HL-60/S4 treated with retinoic acid at 250 ng/mL for 4 days and 3 days (cell line): ENCODE measurements at regions not wholly inside any gene's neighbourhood (a gene's known extent, or its start where the extent isn't known, plus 50 kb on each side); places are given as distances from the start of the nearest gene placed in this dataset.
"Not testable (repeated sequence)": the region's sequence is repeated elsewhere in the genome, so short reads cannot be mapped to it uniquely, and the experiment has no call there.

Experiments used
- in situ Hi-C: fragments of 300-500 bp; cut with MboI; formaldehyde crosslinking; loops from 2 replicates; pipeline ENCODE4 v1.7.0; 2022; ENCODE audit warnings: low sequenced_read_pairs

DNA sequence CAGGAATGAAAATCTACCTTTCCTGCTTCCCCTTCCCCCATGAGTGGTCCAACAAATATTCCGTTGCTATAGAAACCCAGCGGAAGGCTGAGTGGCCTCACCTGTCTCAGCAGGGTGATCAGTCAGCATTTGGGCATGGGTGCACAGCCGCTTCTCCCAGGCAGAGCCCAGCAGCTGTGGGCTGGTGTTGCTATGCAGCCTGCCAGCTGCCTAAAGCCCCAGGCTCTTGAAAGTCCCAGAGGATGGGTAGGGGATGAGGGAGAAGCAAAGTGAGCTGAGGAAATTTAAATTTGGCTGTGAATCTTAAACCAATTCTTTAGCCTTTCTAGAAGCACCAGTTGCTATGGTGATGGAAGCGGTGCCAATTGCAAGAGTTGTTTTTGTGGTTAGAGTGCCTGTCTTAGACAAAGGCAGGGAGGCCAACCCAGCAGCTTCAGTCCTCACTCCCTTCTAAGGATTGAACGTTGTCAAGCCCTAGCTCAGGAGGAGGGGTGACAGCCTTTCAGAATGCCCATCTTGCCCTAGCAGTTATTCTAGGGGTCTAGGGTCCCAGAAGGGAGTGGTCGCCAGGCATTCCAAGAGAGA lies 151.5 kb upstream of the PITX1 start:
- in situ Hi-C loops = loop anchor here (25.0 kb wide), 1 partner anchor 173 kb away; no protein-coding TSS in a partner anchor

DNA sequence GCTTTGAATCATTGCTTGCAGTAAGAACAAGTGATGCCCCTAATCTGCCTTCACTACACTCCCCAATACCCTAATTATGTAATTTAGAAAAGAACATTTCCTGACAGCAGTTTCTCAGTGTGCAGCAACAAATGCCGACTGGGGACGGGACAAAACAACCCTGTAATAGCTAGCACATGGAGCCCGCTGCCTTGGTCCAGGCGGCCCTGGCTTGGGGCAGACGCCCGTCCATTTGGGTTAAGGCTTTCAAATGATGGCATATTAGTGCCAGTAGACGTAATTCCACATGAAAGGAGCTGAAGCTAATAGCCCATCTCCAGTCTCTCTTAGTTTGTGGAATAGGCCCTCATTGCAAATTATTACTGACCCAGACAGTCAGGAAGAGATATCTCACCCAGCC lies 150.6 kb upstream of the PITX1 start:
- in situ Hi-C loops = loop anchor here (25.0 kb wide), 1 partner anchor 172 kb away; no protein-coding TSS in a partner anchor

DNA sequence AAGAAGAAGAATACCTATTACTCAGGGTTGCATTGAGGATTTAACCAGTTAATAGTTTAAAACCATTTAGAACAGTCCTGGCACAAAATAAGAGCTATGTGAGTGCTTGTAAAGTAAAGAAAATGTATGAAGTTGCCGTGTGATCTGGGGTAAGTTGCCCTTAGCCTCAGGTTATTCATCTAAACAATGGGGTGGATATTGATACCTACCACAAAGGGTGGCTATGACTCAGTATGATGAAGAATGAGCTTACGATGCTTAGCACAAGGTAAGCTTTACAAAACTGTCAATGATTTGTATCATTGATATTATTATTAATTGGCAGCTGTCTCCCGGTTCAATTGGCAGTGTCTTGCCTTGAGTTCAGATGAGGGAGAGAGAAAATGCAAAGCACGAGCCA lies 149.4 kb upstream of the PITX1 start:
- in situ Hi-C loops = loop anchor here (25.0 kb wide), 1 partner anchor 171 kb away; no protein-coding TSS in a partner anchor

DNA sequence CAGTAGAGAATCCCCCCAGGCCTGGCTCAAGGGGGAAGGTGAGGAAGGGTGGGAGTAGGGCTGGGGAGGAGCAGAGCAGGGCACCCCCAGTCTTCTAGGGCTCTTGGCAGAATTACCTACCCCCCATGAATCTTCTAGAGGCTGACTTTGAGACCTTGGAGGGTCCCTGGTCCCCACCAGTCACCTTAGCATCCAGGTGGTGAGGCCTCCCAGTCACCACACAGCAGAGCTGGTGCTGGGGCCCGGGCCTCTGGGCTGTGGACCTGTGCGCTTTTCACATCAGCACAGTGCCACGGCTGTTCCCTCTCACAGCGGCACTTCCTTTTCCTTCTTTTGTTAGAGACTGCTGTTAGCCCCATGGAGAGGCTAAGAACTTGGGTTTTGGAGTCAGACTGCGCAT lies 148.6 kb upstream of the PITX1 start:
- in situ Hi-C loops = loop anchor here (25.0 kb wide), 1 partner anchor 170 kb away; no protein-coding TSS in a partner anchor

- in situ Hi-C loops = loop anchor here (25.0 kb wide), 1 partner anchor 169 kb away; no protein-coding TSS in a partner anchor
Measured at GRCh38 chr5:135181653-135182052, 147.6 kb upstream of the PITX1 start.

DNA sequence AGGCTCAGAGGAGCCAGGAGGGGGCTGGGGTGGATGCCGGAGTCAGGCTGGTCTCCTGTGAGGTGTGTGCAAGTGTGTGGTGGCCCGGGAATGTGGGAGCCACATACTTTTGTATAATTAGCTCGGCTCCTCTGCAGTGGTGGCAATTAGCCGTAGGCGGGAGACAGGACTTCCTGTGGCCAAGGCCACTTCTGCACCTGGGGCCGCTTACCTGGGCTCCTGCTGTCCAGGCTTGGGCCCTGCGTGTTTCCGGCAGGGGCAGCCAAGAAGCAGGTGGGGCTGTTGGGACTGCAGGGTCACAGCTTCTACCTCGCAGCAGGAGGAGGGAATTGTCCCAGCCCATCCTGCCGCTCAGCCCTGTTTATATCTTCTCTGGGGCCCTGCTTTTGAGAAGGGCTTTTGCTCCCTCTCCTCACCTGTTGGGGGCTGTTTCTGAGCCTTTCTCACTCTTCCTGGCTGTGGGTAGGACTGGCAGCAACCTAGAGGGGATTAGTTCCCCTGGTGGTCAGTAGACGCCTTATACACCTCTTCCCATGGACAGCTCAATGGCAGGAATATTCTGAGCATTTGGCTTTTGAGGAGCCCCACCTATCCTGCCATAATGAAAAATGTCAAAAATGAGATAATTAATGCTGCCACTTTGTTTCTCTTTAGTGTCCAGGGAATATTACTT lies 145.4 kb upstream of the PITX1 start:
- in situ Hi-C loops = loop anchor here (25.0 kb wide), 1 partner anchor 167 kb away; no protein-coding TSS in a partner anchor

- in situ Hi-C loops = loop anchor here (25.0 kb wide), 1 partner anchor 166 kb away; no protein-coding TSS in a partner anchor
Measured at GRCh38 chr5:135178476-135179155, 144.6 kb upstream of the PITX1 start.

DNA sequence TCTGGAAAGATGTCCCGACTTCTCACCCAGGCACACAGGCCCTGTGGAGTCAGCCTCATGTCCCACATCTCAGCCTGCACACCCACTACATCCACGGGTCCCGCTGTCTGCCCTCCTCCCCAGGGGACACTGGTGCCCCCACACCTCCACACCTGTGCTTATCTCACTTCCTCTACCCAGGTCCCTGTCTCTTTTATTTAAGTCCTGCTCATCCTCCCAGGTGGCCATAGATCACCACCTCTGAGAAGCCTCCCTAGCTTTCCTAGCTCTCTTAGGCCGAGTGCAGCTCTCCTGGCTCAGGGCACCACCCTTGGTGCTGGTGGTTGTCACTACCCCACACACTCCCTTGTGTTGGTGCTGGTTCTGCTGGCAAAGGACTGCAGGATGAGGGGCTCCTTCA lies 143.6 kb upstream of the PITX1 start:
- in situ Hi-C loops = loop anchor here (25.0 kb wide), 1 partner anchor 165 kb away; no protein-coding TSS in a partner anchor

- in situ Hi-C loops = loop anchor here (25.0 kb wide), 1 partner anchor 165 kb away; no protein-coding TSS in a partner anchor
Measured at GRCh38 chr5:135176991-135177390, 143.0 kb upstream of the PITX1 start.

DNA sequence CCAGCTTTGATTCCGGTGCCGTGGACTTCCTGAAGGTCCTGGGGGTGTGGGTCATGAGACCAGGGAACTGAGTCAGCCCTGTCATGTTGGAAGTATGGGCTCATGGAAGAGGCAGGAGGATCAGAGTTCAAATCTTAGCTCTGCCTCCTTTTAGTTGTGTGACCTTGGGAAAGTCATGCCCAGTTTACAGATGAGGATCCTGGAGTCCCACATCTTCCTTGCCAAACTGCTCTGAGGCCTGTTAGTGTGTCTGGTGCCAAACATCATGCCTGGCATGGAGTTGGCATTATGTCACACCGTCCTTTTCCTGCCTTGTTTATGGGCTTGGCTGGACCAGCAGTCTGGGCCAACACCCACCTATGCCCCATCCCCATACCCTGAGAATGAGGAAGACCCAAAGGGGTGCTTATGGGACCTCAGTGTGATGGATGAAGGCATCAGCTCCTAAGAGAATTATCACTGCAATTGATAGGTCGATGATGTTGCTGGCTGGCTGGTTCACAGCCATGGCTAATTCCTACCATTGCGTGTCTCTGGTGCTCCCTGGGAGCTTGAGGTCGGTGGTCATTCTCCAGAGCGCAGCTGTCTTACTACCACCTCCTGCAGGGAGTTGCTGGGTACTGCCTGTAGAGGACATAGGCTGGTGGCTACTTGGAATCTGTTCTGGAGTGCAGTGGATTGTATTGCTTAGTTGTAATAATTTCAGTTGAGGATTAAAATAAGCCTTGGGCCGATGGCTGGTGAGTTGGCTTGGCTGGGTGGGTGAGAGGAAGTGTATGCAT lies 140.5 kb upstream of the PITX1 start:
- in situ Hi-C loops = loop anchor here (25.0 kb wide), 1 partner anchor 162 kb away; no protein-coding TSS in a partner anchor

GRCh38 chr5:135173662-135174290 lies 139.7 kb upstream of the PITX1 start:
- in situ Hi-C loops = no loop called here

- in situ Hi-C loops = no loop called here
Measured at GRCh38 chr5:135172718-135173117, 138.7 kb upstream of the PITX1 start.

DNA sequence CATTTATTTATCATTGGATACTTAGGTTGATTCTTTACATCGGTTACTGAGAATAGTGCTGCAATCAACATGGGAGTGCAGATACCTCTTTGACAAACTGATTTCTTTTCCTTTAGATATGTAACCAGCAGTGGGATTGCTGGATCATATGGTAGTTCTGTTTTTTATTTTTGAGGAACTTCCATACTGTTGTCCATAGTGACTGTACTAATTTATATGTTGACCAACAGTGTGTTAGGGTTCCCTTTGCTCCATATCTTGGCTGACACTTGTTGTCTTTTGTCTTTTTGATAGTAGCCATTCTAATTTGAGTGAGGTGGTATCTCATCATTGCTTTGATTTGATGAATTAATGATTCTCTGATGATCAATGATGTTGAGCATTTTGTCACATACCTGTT lies 137.3 kb upstream of the PITX1 start:
- in situ Hi-C loops = no loop called here

- in situ Hi-C loops = no loop called here
Measured at GRCh38 chr5:135170500-135170899, 136.5 kb upstream of the PITX1 start.

GRCh38 chr5:135169753-135170152 lies 135.7 kb upstream of the PITX1 start:
- in situ Hi-C loops = no loop called here

DNA sequence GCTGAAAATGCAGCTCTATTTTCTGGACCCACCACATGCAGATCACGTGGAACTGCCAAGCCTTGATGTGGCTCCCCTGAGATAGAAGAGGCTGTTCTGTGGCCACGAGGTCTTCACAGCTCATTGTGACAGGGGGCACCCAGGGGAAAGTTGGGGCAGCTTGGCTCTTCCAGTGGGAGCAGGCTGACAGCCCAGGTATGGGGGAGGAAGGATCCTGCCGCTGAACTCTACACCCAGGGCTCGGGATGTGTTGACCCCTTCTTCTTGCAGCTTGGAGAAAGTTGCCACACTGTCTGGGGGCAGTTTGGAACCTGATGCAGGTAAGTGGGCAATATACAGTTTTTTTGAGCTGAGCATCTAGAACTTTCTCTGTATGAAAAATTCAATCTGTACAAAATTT lies 133.6 kb upstream of the PITX1 start:
- in situ Hi-C loops = no loop called here

DNA sequence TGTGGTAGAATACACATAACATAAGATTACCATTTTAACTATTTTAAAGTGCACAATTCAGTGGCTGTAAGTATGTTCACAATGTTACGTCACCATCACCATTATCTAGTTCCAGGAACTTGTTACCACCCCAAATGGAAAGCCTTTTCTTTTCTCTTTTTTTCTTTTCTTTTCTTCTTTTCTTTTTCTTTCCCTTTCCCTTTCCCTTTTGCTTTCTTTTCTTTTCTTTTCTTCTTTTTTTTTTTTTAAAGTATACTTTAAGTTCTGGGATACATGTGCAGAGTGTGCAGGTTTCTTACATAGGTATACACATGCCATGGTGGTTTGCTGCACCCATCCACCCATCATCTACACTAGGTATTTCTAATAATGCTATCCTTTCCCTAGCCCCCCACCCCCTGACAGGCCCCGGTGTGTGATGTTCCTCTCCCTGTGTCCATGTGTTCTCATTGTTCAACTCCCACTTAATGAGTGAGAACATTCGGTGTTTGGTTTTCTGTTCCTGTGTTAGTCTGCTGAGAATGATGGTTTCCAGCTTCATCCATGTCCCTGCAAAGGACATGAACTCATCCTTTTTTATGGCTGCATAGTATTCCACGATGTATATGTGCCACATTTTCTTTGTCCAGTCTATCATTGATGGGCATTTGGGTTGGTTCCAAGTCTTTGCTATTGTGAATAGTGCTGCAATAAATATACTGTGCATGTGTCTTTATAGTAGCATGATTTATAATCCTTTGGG lies 131.0 kb upstream of the PITX1 start:
- in situ Hi-C loops = not testable (repeated sequence)

DNA sequence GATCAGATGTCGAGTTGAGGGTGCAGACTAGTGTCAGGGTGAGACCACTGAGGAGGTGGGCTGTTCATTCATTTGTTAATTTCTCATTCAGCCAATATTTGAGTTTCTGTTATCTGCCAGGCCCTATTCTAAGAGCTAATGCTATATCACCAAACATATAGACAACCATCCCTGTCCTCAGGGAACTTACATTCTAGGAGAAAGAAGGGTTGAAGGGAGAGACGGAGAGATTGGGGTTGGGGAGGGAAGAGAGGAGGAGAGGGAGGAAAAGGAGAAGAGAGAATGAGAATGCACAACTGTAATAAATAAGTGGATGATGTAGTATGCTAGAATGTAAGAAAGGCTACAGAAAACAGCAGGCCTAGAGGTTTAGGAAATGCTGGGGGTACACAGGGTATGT lies 129.9 kb upstream of the PITX1 start:
- in situ Hi-C loops = no loop called here

DNA sequence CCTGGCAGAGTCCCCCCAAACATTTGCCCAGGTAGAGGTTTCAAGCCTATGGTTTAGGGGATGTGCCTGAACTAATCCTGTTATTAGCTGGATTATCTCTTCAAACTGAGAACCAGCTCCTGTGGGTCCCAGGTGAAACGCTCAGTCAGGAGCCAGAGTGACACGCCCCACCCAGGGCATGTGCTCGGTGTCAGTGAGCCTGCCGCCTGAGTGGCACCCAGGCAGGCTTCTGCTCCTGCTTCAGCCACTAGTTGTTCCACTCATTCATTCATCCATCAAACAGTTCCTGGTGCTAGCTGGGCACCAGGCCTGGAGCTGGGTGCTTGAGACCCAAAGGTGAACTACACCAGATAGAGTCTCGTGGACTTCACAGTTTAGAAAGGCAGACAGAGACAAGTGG lies 129.4 kb upstream of the PITX1 start:
- in situ Hi-C loops = no loop called here
